OCI-LY1 (cell line): ENCODE measurements at regions not wholly inside any gene's neighbourhood (a gene's known extent, or its start where the extent isn't known, plus 50 kb on each side); places are given as distances from the start of the nearest gene placed in this dataset.
"Not testable (repeated sequence)": the region's sequence is repeated elsewhere in the genome, so short reads cannot be mapped to it uniquely, and the experiment has no call there.

Source experiments
- H2AFZ ChIP-seq: fragments of 200-600 bp; sonication (generic), shearing (Covaris generic); 2 replicates; pipeline ENCODE4 v1.6.0; 2014; ENCODE audit warnings: antibody characterized with exemption, mild to moderate bottlenecking, low read length
- H3F3A ChIP-seq: fragments of 200-600 bp; sonication (generic), shearing (Covaris generic); 2 replicates; pipeline ENCODE4 v1.6.0; 2014; ENCODE audit warnings: mild to moderate bottlenecking, antibody characterized with exemption, low read length, moderate library complexity; ENCODE audit not compliant: insufficient read depth
- H3K27ac ChIP-seq: fragments of 200-600 bp; sonication (generic); 2 replicates; pipeline ENCODE4 v1.5.1; 2014; ENCODE audit warnings: low read length, mixed run types, mild to moderate bottlenecking, low read depth; ENCODE audit not compliant: poor library complexity, severe bottlenecking
- H3K27me3 ChIP-seq: fragments of 200-600 bp; sonication (generic); 2 replicates; pipeline ENCODE4 v1.6.0; 2014; ENCODE audit warnings: antibody characterized with exemption, mild to moderate bottlenecking, low read length, moderate library complexity; ENCODE audit not compliant: insufficient read depth
- H3K36me3 ChIP-seq: fragments of 200-600 bp; sonication (generic); 2 replicates; pipeline ENCODE4 v1.6.1; 2014; ENCODE audit warnings: mild to moderate bottlenecking, antibody characterized with exemption, low read length, moderate library complexity, mixed read lengths; ENCODE audit not compliant: insufficient read depth
- H3K4me1 ChIP-seq: fragments of 200-600 bp; sonication (generic); 2 replicates; pipeline ENCODE4 v1.5.1; 2014; ENCODE audit warnings: mild to moderate bottlenecking, low read length, moderate library complexity; ENCODE audit not compliant: insufficient read depth, severe bottlenecking
- H3K4me2 ChIP-seq: fragments of 200-600 bp; sonication (generic), shearing (Covaris generic); 2 replicates; pipeline ENCODE4 v1.6.1; 2014; ENCODE audit warnings: low read length
- H3K4me3 ChIP-seq: fragments of 200-600 bp; sonication (generic); 2 replicates; pipeline ENCODE4 v1.5.1; 2014; ENCODE audit warnings: low read length, low read depth, mild to moderate bottlenecking, mixed read lengths; ENCODE audit not compliant: poor library complexity, severe bottlenecking
- H3K79me2 ChIP-seq: fragments of 200-600 bp; shearing (Covaris generic); 2 replicates; pipeline ENCODE4 v1.6.1; 2016; ENCODE audit warnings: mixed run types, low read length, mixed read lengths; ENCODE audit not compliant: insufficient read depth
- H3K9ac ChIP-seq: fragments of 200-600 bp; sonication (generic), shearing (Covaris generic); 2 replicates; pipeline ENCODE4 v1.6.1; 2014; ENCODE audit warnings: mild to moderate bottlenecking, low read length, mixed read lengths
- H3K9me2 ChIP-seq: fragments of 200-600 bp; sonication (generic), shearing (Covaris generic); 2 replicates; pipeline ENCODE4 v1.6.1; 2014; ENCODE audit warnings: low read depth, mild to moderate bottlenecking, low read length, mixed read lengths
- H3K9me3 ChIP-seq: fragments of 200-600 bp; shearing (Covaris generic); 2 replicates; pipeline ENCODE4 v1.6.1; 2014; ENCODE audit warnings: low read length, mixed read lengths
- H4K20me1 ChIP-seq: fragments of 200-600 bp; sonication (generic), shearing (Covaris generic); 2 replicates; pipeline ENCODE4 v1.6.0; 2016; ENCODE audit warnings: mild to moderate bottlenecking, low read length; ENCODE audit not compliant: insufficient read depth
- EZH2 ChIP-seq: fragments of 200-600 bp; sonication (generic), shearing (Covaris generic); IDR thresholded peaks from 2 replicates; pipeline ENCODE4 v1.8.0; 2017; ENCODE audit warnings: borderline replicate concordance, mixed run types, mild to moderate bottlenecking, antibody characterized with exemption, low read length, moderate library complexity, mixed read lengths
- TF ChIP-seq, protein P1 (sequence below): fragments of 200-600 bp; sonication (generic), shearing (Covaris generic); IDR thresholded peaks from 2 replicates; pipeline ENCODE4 v1.5.1; 2017; ENCODE audit warnings: mild to moderate bottlenecking, antibody characterized with exemption, low read length, moderate library complexity, mixed read lengths

DNA sequence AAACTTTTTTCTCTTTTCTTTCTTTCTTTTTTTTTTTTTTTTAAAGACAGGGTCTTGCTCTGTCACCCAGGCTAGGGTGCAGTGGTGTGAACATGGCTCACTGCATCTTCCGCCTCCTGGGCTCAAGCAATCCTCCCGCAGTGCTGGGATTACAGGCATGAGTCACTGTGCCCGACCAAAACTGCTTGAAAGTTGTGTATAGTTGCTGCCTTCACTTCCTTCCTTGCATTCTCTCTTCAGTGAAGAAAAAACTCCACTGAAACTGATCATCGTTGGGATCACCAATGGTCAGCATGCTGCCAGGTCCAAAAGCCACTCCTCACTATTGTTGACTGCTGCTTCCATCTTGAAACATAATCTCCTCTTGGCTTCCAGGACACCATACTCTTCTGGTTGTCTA, 66.6 kb upstream of the CTNNA1 start:
- Histone ChIP-seq H3K9me2 (no peaks in the 10 kb centered on the region), H3K9ac (no peak overlapping the region), H3K27ac (no peak overlapping the region), H3K4me3 (no peak overlapping the region), H3K27me3 (no peaks in the 10 kb centered on the region; the same call in 1 of the 2 replicates), H3F3A (no peaks in the 10 kb centered on the region), H3K4me2 (no peak overlapping the region), H3K9me3 (no peaks in the 10 kb centered on the region), H2AFZ (no peak overlapping the region), H3K79me2 (no peaks in the 10 kb centered on the region), H3K36me3 (no peaks in the 10 kb centered on the region), H3K4me1 (no peaks in the 10 kb centered on the region), H4K20me1 (no peaks in the 10 kb centered on the region)
- TF ChIP-seq, protein P1, sequence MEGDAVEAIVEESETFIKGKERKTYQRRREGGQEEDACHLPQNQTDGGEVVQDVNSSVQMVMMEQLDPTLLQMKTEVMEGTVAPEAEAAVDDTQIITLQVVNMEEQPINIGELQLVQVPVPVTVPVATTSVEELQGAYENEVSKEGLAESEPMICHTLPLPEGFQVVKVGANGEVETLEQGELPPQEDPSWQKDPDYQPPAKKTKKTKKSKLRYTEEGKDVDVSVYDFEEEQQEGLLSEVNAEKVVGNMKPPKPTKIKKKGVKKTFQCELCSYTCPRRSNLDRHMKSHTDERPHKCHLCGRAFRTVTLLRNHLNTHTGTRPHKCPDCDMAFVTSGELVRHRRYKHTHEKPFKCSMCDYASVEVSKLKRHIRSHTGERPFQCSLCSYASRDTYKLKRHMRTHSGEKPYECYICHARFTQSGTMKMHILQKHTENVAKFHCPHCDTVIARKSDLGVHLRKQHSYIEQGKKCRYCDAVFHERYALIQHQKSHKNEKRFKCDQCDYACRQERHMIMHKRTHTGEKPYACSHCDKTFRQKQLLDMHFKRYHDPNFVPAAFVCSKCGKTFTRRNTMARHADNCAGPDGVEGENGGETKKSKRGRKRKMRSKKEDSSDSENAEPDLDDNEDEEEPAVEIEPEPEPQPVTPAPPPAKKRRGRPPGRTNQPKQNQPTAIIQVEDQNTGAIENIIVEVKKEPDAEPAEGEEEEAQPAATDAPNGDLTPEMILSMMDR, result no peak
- TF ChIP-seq EZH2, result no peak

DNA sequence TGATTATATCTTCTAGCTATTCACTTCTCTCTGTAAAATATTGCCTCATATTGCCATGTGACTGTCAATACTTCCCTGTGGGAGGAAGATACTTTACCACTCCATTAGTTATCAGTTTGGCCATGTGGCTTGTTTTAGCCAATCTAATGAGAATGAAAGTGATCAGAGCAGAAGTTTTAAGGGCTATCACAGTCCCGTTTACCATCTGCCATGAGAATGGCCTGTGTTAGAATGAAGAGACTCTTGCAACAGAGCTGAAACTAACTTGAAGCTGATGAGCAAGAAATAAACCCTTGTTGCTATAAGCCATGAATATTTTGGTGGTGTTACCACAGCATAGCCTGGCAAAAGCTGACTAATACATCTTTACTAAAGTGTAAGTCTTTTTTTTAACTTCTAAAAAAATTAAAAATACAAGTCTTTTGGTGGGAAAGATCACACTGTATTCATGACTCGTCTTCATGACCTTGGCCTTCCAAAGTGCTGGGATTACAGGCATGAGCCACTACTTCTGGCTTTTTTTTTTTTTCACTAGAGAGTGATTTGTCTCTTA, 68.0 kb upstream of the CTNNA1 start:
- no peaks in the 10 kb centered on the region for H3K9me2 ChIP-seq
- no peak overlapping the region for H2AFZ ChIP-seq
- no peaks in the 10 kb centered on the region for H3K79me2 ChIP-seq
- no peaks in the 10 kb centered on the region for H3K36me3 ChIP-seq
- no peak overlapping the region for H3K9ac ChIP-seq
- H3K9me3 ChIP-seq, result no peaks in the 10 kb centered on the region
- no peak overlapping the region for H3K27ac ChIP-seq
- H4K20me1 ChIP-seq, result no peaks in the 10 kb centered on the region
- H3F3A ChIP-seq, result no peaks in the 10 kb centered on the region
- H3K4me1 ChIP-seq, result no peaks in the 10 kb centered on the region
- no peaks in the 10 kb centered on the region for H3K27me3 ChIP-seq
- TF ChIP-seq, protein P1, result no peak
- no peak for TF ChIP-seq EZH2
- no peak overlapping the region for H3K4me2 ChIP-seq
- no peak overlapping the region for H3K4me3 ChIP-seq

GRCh38 chr5:138682462-138682861, 70.8 kb upstream of the CTNNA1 start:
- not testable (repeated sequence) for H3K9me2 ChIP-seq, H3K36me3 ChIP-seq, H3K4me3 ChIP-seq, H2AFZ ChIP-seq, H3F3A ChIP-seq, H3K79me2 ChIP-seq, H3K4me1 ChIP-seq, H3K27me3 ChIP-seq, H3K9me3 ChIP-seq, H3K4me2 ChIP-seq, H3K27ac ChIP-seq, H3K9ac ChIP-seq, H4K20me1 ChIP-seq

GRCh38 chr5:138678826-138679225, 74.4 kb upstream of the CTNNA1 start:
- H3K9ac ChIP-seq, H3K27ac ChIP-seq, H3K36me3 ChIP-seq, H3F3A ChIP-seq, H3K4me2 ChIP-seq, H3K9me3 ChIP-seq, H4K20me1 ChIP-seq, H3K27me3 ChIP-seq, H3K9me2 ChIP-seq, H2AFZ ChIP-seq, H3K4me1 ChIP-seq, H3K79me2 ChIP-seq, H3K4me3 ChIP-seq: not testable (repeated sequence)
